ENCODE measurements at regions not wholly inside any gene's neighbourhood (a gene's known extent, or its start where the extent isn't known, plus 50 kb on each side); places are given as distances from the start of the nearest gene placed in this dataset.

GRCh38 chr6:148218542-148219258 is 123.9 kb upstream of the SASH1 start:
- Histone ChIP-seq H3K27ac (no peak overlapping the region), H3K4me3 (no peak overlapping the region), H3K27me3 (no peaks in the 10 kb centered on the region), H3K4me1 (no peaks in the 10 kb centered on the region), H3K36me3 (replicated peaks in 1 of 2; ENCODE audit: insufficient read depth in 1 of 2, low read depth in 2 of 2) (no peaks in the 10 kb centered on the region), H3K9me3 (no peaks in the 10 kb centered on the region)
- WGBS, 2 donors: 67 to 83% methylated on average over 3 of the region's 3 CpGs
- TF ChIP-seq POLR2A (IDR thresholded peaks at IDR 0.05) (no peak), CTCF (IDR thresholded peaks at IDR 0.05) (no peak)
- intact Hi-C loops (cut with DNase I): no loop called here
- DNase-seq (peak in 1 of 4 donors; percentile 16), ATAC-seq (no peak)

GRCh38 chr6:148221196-148221979 is 121.2 kb upstream of the SASH1 start:
- intact Hi-C loops (cut with DNase I): no loop called here
- Histone ChIP-seq H3K4me1 (no peaks in the 10 kb centered on the region), H3K9me3 (no peaks in the 10 kb centered on the region), H3K36me3 (replicated peaks in 1 of 2; ENCODE audit: insufficient read depth in 1 of 2, low read depth in 2 of 2) (no peaks in the 10 kb centered on the region), H3K27ac (no peak overlapping the region), H3K4me3 (no peak overlapping the region), H3K27me3 (no peaks in the 10 kb centered on the region)
- ATAC-seq (no peak), DNase-seq (no peak)
- WGBS, 2 donors: 36 to 43% methylated on average over 6 of the region's 6 CpGs
- TF ChIP-seq CTCF (IDR thresholded peaks at IDR 0.05) (no peak), POLR2A (IDR thresholded peaks at IDR 0.05) (no peak)

GRCh38 chr6:148222376-148222775 is 120.3 kb upstream of the SASH1 start:
- H3K9me3 ChIP-seq: no peaks in the 10 kb centered on the region
- no peak for ATAC-seq

GRCh38 chr6:148222846-148223245 is 119.8 kb upstream of the SASH1 start:
- intact Hi-C loops (cut with DNase I): no loop called here
- WGBS, 2 donors: 81 to 95% methylated on average over 6 of the region's 6 CpGs
- Histone ChIP-seq H3K9me3 (no peaks in the 10 kb centered on the region), H3K27me3 (no peaks in the 10 kb centered on the region), H3K36me3 (replicated peaks in 1 of 2; ENCODE audit: insufficient read depth in 1 of 2, low read depth in 2 of 2) (no peaks in the 10 kb centered on the region), H3K4me3 (no peak overlapping the region), H3K4me1 (no peaks in the 10 kb centered on the region), H3K27ac (no peak overlapping the region)
- TF ChIP-seq POLR2A (IDR thresholded peaks at IDR 0.05): no peak
- no peak for TF ChIP-seq CTCF (IDR thresholded peaks at IDR 0.05)
- DNase-seq (no peak), ATAC-seq (no peak)

More at GRCh38 chr6:148222376-148222775, 120.3 kb upstream of the SASH1 start:
- DNase-seq: no peak
- no peak overlapping the region for H3K4me3 ChIP-seq
- 78 to 97% methylated on average over 3 of the region's 3 CpGs for WGBS, 2 donors
- no peaks in the 10 kb centered on the region for H3K4me1 ChIP-seq
- no peak for TF ChIP-seq CTCF (IDR thresholded peaks at IDR 0.05)
- TF ChIP-seq POLR2A (IDR thresholded peaks at IDR 0.05): no peak
- intact Hi-C loops (cut with DNase I): no loop called here
- no peaks in the 10 kb centered on the region for H3K36me3 ChIP-seq (replicated peaks in 1 of 2; ENCODE audit: insufficient read depth in 1 of 2, low read depth in 2 of 2)
- H3K27me3 ChIP-seq: no peaks in the 10 kb centered on the region
- H3K27ac ChIP-seq: no peak overlapping the region

Data from body of pancreas (tissue), 4 donors.